HEK293 (cell line): ENCODE measurements at regions not wholly inside any gene's neighbourhood (a gene's known extent, or its start where the extent isn't known, plus 50 kb on each side); places are given as distances from the start of the nearest gene placed in this dataset.

Source experiments
- CTCF ChIA-PET: fragments of 350-600 bp; formaldehyde crosslinking; extraction: SDS; loops from one replicate; lab custom pipeline; 2021; ENCODE audit warnings: antibody characterized with exemption; lab: Yijun Ruan, JAX
- POLR2A ChIA-PET: fragments of 300-600 bp; formaldehyde crosslinking; extraction: SDS; loops from one replicate; lab custom pipeline; 2020; ENCODE audit warnings: antibody characterized with exemption, inconsistent platforms; lab: Yijun Ruan, JAX
- H3K27ac ChIP-seq: fragments of 200-500 bp; sonication (Bioruptor generic); 2 replicates; pipeline ENCODE4 v1.5.1; 2014; ENCODE audit warnings: low read depth, low read length, control low read depth, inconsistent platforms; ENCODE audit errors: extremely low read depth
- H3K36me3 ChIP-seq, 2 experiments: fragments of 200-500 bp in 1 of 2; sonication (Bioruptor generic) in 1 of 2; 1 replicate in 1 of 2; 2 replicates in 1 of 2; pipeline ENCODE4 v1.5.1; 2014 to 2017; ENCODE audit warnings: inconsistent platforms in 2 of 2, low read length in 2 of 2; ENCODE audit not compliant: control insufficient read depth in 2 of 2, insufficient read depth in 1 of 2
- H3K4me1 ChIP-seq: fragments of 200-500 bp; sonication (Bioruptor generic); 2 replicates; pipeline ENCODE4 v1.5.1; 2014; ENCODE audit warnings: mild to moderate bottlenecking, low read length, inconsistent platforms; ENCODE audit not compliant: control insufficient read depth, insufficient read depth
- H3K4me3 ChIP-seq: 2 replicates; pipeline ENCODE4 v1.5.1; 2011; ENCODE audit warnings: low read depth, mild to moderate bottlenecking, control low read depth, low read length, moderate library complexity
- H3K9me3 ChIP-seq: fragments of 200-500 bp; sonication (Bioruptor generic); 2 replicates; pipeline ENCODE4 v1.5.1; 2014; ENCODE audit warnings: low read depth, low read length, inconsistent platforms; ENCODE audit not compliant: control insufficient read depth, insufficient read depth
- GFI1B ChIP-seq: fragments of 450-650 bp; formaldehyde crosslinking; IDR thresholded peaks from 2 replicates; pipeline ENCODE4 v1.5.1; 2016; ENCODE audit warnings: missing biosample characterization, missing genetic modification characterization
- MYNN ChIP-seq: fragments of 450-650 bp; formaldehyde crosslinking; IDR thresholded peaks from 2 replicates; pipeline ENCODE4 v1.5.1; 2016; ENCODE audit warnings: missing biosample characterization, missing genetic modification characterization, borderline replicate concordance
- ZFHX2 ChIP-seq: fragments of 450-650 bp; formaldehyde crosslinking; conservative IDR thresholded peaks from 2 replicates; pipeline ENCODE4 v1.5.1; 2016; ENCODE audit warnings: missing biosample characterization, missing genetic modification characterization
- ZNF10 ChIP-seq: fragments of 450-650 bp; formaldehyde crosslinking; IDR thresholded peaks from 2 replicates; pipeline ENCODE4 v1.5.1; 2017; ENCODE audit warnings: missing biosample characterization, missing genetic modification characterization
- ZNF114 ChIP-seq: fragments of 450-650 bp; formaldehyde crosslinking; IDR thresholded peaks from 2 replicates; pipeline ENCODE4 v1.5.0; 2017; ENCODE audit warnings: missing biosample characterization, missing genetic modification characterization
- ZNF169 ChIP-seq: fragments of 450-650 bp; formaldehyde crosslinking; IDR thresholded peaks from 2 replicates; pipeline ENCODE4 v1.5.1; 2016; ENCODE audit warnings: missing biosample characterization, missing genetic modification characterization
- ZNF174 ChIP-seq: fragments of 450-650 bp; formaldehyde crosslinking; IDR thresholded peaks from 2 replicates; pipeline ENCODE4 v1.5.0; 2017; ENCODE audit warnings: missing biosample characterization, mild to moderate bottlenecking, missing genetic modification characterization
- ZNF184 ChIP-seq: fragments of 450-650 bp; IDR thresholded peaks from 2 replicates; pipeline ENCODE4 v1.5.1; 2018; ENCODE audit warnings: missing biosample characterization, mild to moderate bottlenecking, missing genetic modification characterization
- ZNF324 ChIP-seq: fragments of 450-650 bp; formaldehyde crosslinking; IDR thresholded peaks from 2 replicates; pipeline ENCODE4 v1.5.1; 2016; ENCODE audit warnings: missing biosample characterization, missing genetic modification characterization
- ZNF416 ChIP-seq: fragments of 450-650 bp; formaldehyde crosslinking; IDR thresholded peaks from 2 replicates; pipeline ENCODE4 v1.5.1; 2016; ENCODE audit warnings: missing biosample characterization, missing genetic modification characterization
- ZNF514 ChIP-seq: fragments of 450-650 bp; formaldehyde crosslinking; IDR thresholded peaks from 2 replicates; pipeline ENCODE4 v1.5.1; 2016; ENCODE audit warnings: missing biosample characterization, missing genetic modification characterization
- ZNF529 ChIP-seq: fragments of 450-650 bp; formaldehyde crosslinking; IDR thresholded peaks from 2 replicates; pipeline ENCODE4 v1.5.1; 2017; ENCODE audit warnings: missing genetic modification characterization, missing biosample characterization; ENCODE audit not compliant: insufficient replicate concordance
- ZNF558 ChIP-seq: fragments of 450-650 bp; formaldehyde crosslinking; IDR thresholded peaks from 2 replicates; pipeline ENCODE4 v1.5.1; 2016; ENCODE audit warnings: missing biosample characterization, missing genetic modification characterization
- ZNF561 ChIP-seq: fragments of 450-650 bp; IDR thresholded peaks from 2 replicates; pipeline ENCODE4 v1.5.1; 2018; ENCODE audit warnings: missing biosample characterization, missing genetic modification characterization, borderline replicate concordance
- ZSCAN16 ChIP-seq: fragments of 450-650 bp; formaldehyde crosslinking; IDR thresholded peaks from 2 replicates; pipeline ENCODE4 v1.5.1; 2016; ENCODE audit warnings: missing biosample characterization, missing genetic modification characterization
- TF ChIP-seq, protein P1 (sequence below): IDR thresholded peaks from 2 replicates; pipeline ENCODE4 v1.6.1; 2011; ENCODE audit warnings: mild to moderate bottlenecking, low read depth, low read length, borderline replicate concordance
- TF ChIP-seq, protein P2 (sequence below): fragments of 450-650 bp; formaldehyde crosslinking; conservative IDR thresholded peaks from 2 replicates; pipeline ENCODE4 v1.5.1; 2016; ENCODE audit warnings: low read depth, missing biosample characterization, missing genetic modification characterization
- TF ChIP-seq, protein P3 (sequence below): fragments of 450-650 bp; IDR thresholded peaks from 2 replicates; pipeline ENCODE4 v1.5.1; 2018; ENCODE audit warnings: missing biosample characterization, mild to moderate bottlenecking, missing genetic modification characterization
- TF ChIP-seq, protein P4 (sequence below): fragments of 450-650 bp; formaldehyde crosslinking; IDR thresholded peaks from 2 replicates; pipeline ENCODE4 v1.5.1; 2016; ENCODE audit warnings: missing biosample characterization, missing genetic modification characterization

DNA sequence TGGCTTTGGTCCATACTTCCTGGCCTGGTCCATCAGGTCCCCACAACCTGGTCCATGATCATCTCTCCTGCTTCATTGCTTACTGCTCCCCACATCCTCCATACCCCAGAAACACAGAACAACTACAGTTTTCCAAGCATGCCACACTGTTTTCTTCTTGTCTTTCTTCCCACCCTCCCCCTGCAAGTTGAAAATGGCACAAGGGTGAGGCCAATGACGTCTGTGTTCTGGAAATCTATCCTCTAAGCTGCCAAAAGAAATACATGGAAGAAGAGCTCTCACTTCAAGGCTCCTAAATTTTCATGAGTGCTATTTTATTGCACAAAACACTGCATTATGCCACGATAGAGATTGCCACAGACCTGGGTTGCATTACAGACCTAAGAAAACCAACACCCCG is 404.4 kb downstream of the VPS13C start:
- TF ChIP-seq ZSCAN16 (tag by site-specific recombination) (no peak), MYNN (tag by site-specific recombination) (no peak), ZNF184 (tag by site-specific recombination) (no peak), ZNF174 (no peak), GFI1B (tag by site-specific recombination) (no peak), ZNF416 (tag by site-specific recombination) (no peak), ZNF514 (no peak), ZNF10 (tag by site-specific recombination) (no peak), ZFHX2 (no peak), ZNF529 (tag by site-specific recombination) (no peak)
- TF ChIP-seq, protein P1, sequence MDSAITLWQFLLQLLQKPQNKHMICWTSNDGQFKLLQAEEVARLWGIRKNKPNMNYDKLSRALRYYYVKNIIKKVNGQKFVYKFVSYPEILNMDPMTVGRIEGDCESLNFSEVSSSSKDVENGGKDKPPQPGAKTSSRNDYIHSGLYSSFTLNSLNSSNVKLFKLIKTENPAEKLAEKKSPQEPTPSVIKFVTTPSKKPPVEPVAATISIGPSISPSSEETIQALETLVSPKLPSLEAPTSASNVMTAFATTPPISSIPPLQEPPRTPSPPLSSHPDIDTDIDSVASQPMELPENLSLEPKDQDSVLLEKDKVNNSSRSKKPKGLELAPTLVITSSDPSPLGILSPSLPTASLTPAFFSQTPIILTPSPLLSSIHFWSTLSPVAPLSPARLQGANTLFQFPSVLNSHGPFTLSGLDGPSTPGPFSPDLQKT, result no peak
- TF ChIP-seq, protein P2, sequence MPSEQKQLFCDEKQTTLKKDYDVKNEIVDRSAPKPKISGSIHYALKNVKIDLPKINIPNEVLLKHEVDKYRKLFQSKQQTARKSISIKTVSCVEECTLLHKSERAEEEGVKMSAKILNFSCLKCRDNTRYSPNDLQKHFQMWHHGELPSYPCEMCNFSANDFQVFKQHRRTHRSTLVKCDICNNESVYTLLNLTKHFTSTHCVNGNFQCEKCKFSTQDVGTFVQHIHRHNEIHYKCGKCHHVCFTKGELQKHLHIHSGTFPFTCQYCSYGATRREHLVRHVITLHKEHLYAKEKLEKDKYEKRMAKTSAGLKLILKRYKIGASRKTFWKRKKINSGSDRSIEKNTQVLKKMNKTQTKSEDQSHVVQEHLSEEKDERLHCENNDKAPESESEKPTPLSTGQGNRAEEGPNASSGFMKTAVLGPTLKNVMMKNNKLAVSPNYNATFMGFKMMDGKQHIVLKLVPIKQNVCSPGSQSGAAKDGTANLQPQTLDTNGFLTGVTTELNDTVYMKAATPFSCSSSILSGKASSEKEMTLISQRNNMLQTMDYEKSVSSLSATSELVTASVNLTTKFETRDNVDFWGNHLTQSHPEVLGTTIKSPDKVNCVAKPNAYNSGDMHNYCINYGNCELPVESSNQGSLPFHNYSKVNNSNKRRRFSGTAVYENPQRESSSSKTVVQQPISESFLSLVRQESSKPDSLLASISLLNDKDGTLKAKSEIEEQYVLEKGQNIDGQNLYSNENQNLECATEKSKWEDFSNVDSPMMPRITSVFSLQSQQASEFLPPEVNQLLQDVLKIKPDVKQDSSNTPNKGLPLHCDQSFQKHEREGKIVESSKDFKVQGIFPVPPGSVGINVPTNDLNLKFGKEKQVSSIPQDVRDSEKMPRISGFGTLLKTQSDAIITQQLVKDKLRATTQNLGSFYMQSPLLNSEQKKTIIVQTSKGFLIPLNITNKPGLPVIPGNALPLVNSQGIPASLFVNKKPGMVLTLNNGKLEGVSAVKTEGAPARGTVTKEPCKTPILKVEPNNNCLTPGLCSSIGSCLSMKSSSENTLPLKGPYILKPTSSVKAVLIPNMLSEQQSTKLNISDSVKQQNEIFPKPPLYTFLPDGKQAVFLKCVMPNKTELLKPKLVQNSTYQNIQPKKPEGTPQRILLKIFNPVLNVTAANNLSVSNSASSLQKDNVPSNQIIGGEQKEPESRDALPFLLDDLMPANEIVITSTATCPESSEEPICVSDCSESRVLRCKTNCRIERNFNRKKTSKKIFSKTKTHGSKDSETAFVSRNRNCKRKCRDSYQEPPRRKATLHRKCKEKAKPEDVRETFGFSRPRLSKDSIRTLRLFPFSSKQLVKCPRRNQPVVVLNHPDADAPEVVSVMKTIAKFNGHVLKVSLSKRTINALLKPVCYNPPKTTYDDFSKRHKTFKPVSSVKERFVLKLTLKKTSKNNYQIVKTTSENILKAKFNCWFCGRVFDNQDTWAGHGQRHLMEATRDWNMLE, result no peak
- TF ChIP-seq, protein P3, sequence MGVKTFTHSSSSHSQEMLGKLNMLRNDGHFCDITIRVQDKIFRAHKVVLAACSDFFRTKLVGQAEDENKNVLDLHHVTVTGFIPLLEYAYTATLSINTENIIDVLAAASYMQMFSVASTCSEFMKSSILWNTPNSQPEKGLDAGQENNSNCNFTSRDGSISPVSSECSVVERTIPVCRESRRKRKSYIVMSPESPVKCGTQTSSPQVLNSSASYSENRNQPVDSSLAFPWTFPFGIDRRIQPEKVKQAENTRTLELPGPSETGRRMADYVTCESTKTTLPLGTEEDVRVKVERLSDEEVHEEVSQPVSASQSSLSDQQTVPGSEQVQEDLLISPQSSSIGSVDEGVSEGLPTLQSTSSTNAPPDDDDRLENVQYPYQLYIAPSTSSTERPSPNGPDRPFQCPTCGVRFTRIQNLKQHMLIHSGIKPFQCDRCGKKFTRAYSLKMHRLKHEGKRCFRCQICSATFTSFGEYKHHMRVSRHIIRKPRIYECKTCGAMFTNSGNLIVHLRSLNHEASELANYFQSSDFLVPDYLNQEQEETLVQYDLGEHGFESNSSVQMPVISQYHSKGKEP (tag by site-specific recombination), result no peak
- TF ChIP-seq, protein P4, sequence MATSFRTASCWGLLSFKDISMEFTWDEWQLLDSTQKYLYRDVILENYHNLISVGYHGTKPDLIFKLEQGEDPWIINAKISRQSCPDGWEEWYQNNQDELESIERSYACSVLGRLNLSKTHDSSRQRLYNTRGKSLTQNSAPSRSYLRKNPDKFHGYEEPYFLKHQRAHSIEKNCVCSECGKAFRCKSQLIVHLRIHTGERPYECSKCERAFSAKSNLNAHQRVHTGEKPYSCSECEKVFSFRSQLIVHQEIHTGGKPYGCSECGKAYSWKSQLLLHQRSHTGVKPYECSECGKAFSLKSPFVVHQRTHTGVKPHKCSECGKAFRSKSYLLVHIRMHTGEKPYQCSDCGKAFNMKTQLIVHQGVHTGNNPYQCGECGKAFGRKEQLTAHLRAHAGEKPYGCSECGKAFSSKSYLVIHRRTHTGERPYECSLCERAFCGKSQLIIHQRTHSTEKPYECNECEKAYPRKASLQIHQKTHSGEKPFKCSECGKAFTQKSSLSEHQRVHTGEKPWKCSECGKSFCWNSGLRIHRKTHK (tag by site-specific recombination), result no peak
- Histone ChIP-seq H3K4me1 (no peaks in the 10 kb centered on the region), H3K27ac (no peak overlapping the region), H3K4me3 (no peak overlapping the region), H3K9me3 (no peaks in the 10 kb centered on the region), H3K36me3 (no peaks in the 10 kb centered on the region)
- ChIA-PET CTCF (no interaction called here), POLR2A (no interaction called here)

DNA sequence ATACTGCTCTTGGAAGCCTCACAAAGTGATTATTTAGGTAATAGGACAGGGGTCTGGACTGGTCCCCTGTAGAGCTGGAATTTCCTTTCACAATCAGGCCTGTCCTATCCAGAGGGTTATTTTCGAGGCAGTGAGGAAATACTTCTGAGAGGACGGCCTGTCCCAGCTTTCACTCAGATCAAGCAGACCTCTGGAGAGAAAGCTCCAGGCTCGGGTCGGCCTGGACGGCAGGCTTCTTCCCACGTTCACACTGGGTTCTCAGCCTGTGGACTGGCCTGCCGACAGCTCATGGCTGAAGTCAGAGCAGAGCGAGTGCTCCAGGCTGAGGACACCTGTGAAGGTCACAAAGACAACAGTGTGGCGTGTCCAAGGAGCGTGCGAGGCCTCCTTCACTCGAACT is 405.3 kb downstream of the VPS13C start:
- TF ChIP-seq ZNF174 (no peak), ZNF558 (tag by site-specific recombination) (no peak), ZNF114 (tag by site-specific recombination) (no peak), ZNF324 (tag by site-specific recombination) (no peak), ZNF169 (no peak), ZNF561 (tag by site-specific recombination) (no peak), GFI1B (tag by site-specific recombination) (no peak)
- TF ChIP-seq, all 188 proteins: peak for 0
- Histone ChIP-seq H3K27ac (no peak overlapping the region), H3K9me3 (no peaks in the 10 kb centered on the region), H3K4me3 (no peak overlapping the region), H3K4me1 (no peaks in the 10 kb centered on the region), H3K36me3 (no peaks in the 10 kb centered on the region)
- POLR2A ChIA-PET, result interaction anchor here (0.7 kb wide), 1 partner anchor 8 kb away, joined by 3 read pairs; no protein-coding TSS in a partner anchor
- CTCF ChIA-PET, result no interaction called here
